ENCODE measurements at regions not wholly inside any gene's neighbourhood (a gene's known extent, or its start where the extent isn't known, plus 50 kb on each side); places are given as distances from the start of the nearest gene placed in this dataset.

- Histone ChIP-seq H4K91ac (ENCODE audit: low read length) (no peak overlapping the region), H4K8ac (ENCODE audit: low read length) (no peak overlapping the region), H3K79me1 (replicated peaks; ENCODE audit: low read length, poor library complexity, severe bottlenecking) (no peaks in the 10 kb centered on the region), H3K27me3 (ENCODE audit: control insufficient read depth in 1 of 2, insufficient read depth in 1 of 2, low read length in 2 of 2) (no peaks in the 10 kb centered on the region), H2BK120ac (ENCODE audit: low read depth, low read length) (no peak overlapping the region), H3K4me3 (ENCODE audit: insufficient read depth in 1 of 2, low read depth in 1 of 2, low read length in 2 of 2) (no peak overlapping the region), H3K36me3 (ENCODE audit: control insufficient read depth in 1 of 2, insufficient read depth in 2 of 2, low read depth in 1 of 2, low read length in 2 of 2) (no peaks in the 10 kb centered on the region), H2AFZ (ENCODE audit: low read depth, low read length) (no peak overlapping the region), H3K4me2 (ENCODE audit: low read length, poor library complexity, severe bottlenecking) (no peak overlapping the region), H3K18ac (ENCODE audit: low read depth in 1 of 2, low read length in 2 of 2) (no peak overlapping the region), H3K4me1 (ENCODE audit: control insufficient read depth, insufficient read depth, low read depth, low read length) (no peaks in the 10 kb centered on the region), H3K14ac (ENCODE audit: low read length in 2 of 2) (no peak overlapping the region), H2BK15ac (ENCODE audit: low read depth, poor library complexity, severe bottlenecking) (no peak overlapping the region), H3K9ac (ENCODE audit: low read length) (no peak overlapping the region), H3K23ac (ENCODE audit: low read length in 2 of 2) (no peak overlapping the region), H2AK5ac (ENCODE audit: low read length, severe bottlenecking) (no peak overlapping the region), H3K9me3 (ENCODE audit: control insufficient read depth, low read length) (no peaks in the 10 kb centered on the region), H3K27ac (ENCODE audit: low read length, poor library complexity, severe bottlenecking) (no peak overlapping the region), H2BK12ac (ENCODE audit: low read length in 2 of 2) (no peak overlapping the region), H3K4ac (ENCODE audit: low read depth in 1 of 2, low read length in 2 of 2) (no peak overlapping the region), H2BK5ac (ENCODE audit: low read depth, low read length, poor library complexity, severe bottlenecking) (no peak overlapping the region)
- DNase-seq = no peak
- 95% methylated on average over 8 of the region's 9 CpGs for WGBS
These were observed 62.0 kb upstream of the TAF1B start for GRCh38 chr2:9781252-9781651.

- Histone ChIP-seq H3K9ac (ENCODE audit: low read length) (no peak overlapping the region), H4K8ac (ENCODE audit: low read length) (no peak overlapping the region), H2BK5ac (ENCODE audit: low read depth, low read length, poor library complexity, severe bottlenecking) (no peak overlapping the region), H3K23ac (ENCODE audit: low read length in 2 of 2) (no peak overlapping the region), H3K79me1 (replicated peaks; ENCODE audit: low read length, poor library complexity, severe bottlenecking) (no peaks in the 10 kb centered on the region), H3K27me3 (ENCODE audit: control insufficient read depth in 1 of 2, insufficient read depth in 1 of 2, low read length in 2 of 2) (no peaks in the 10 kb centered on the region), H3K4me2 (ENCODE audit: low read length, poor library complexity, severe bottlenecking) (no peak overlapping the region), H3K36me3 (ENCODE audit: control insufficient read depth in 1 of 2, insufficient read depth in 2 of 2, low read depth in 1 of 2, low read length in 2 of 2) (no peaks in the 10 kb centered on the region), H3K18ac (ENCODE audit: low read depth in 1 of 2, low read length in 2 of 2) (no peak overlapping the region), H2BK12ac (ENCODE audit: low read length in 2 of 2) (no peak overlapping the region), H3K4ac (ENCODE audit: low read depth in 1 of 2, low read length in 2 of 2) (no peak overlapping the region), H3K27ac (ENCODE audit: low read length, poor library complexity, severe bottlenecking) (no peak overlapping the region), H2BK15ac (ENCODE audit: low read depth, poor library complexity, severe bottlenecking) (no peak overlapping the region), H3K9me3 (ENCODE audit: control insufficient read depth, low read length) (no peaks in the 10 kb centered on the region), H2AFZ (ENCODE audit: low read depth, low read length) (no peak overlapping the region), H3K14ac (ENCODE audit: low read length in 2 of 2) (no peak overlapping the region), H3K4me3 (ENCODE audit: insufficient read depth in 1 of 2, low read depth in 1 of 2, low read length in 2 of 2) (no peak overlapping the region), H2AK5ac (ENCODE audit: low read length, severe bottlenecking) (no peak overlapping the region), H2BK120ac (ENCODE audit: low read depth, low read length) (no peak overlapping the region), H3K4me1 (ENCODE audit: control insufficient read depth, insufficient read depth, low read depth, low read length) (no peaks in the 10 kb centered on the region), H4K91ac (ENCODE audit: low read length) (no peak overlapping the region)
- DNase-seq = no peak
- WGBS = 78% methylated on average over 6 of the region's 8 CpGs
These were observed 61.0 kb upstream of the TAF1B start for GRCh38 chr2:9782197-9782719.

- Histone ChIP-seq H2AFZ (ENCODE audit: low read depth, low read length) (no peak overlapping the region), H3K14ac (ENCODE audit: low read length in 2 of 2) (no peak overlapping the region), H3K27me3 (ENCODE audit: control insufficient read depth in 1 of 2, insufficient read depth in 1 of 2, low read length in 2 of 2) (no peaks in the 10 kb centered on the region), H3K18ac (ENCODE audit: low read depth in 1 of 2, low read length in 2 of 2) (no peak overlapping the region), H2BK12ac (ENCODE audit: low read length in 2 of 2) (no peak overlapping the region), H3K36me3 (ENCODE audit: control insufficient read depth in 1 of 2, insufficient read depth in 2 of 2, low read depth in 1 of 2, low read length in 2 of 2) (no peaks in the 10 kb centered on the region), H4K8ac (ENCODE audit: low read length) (no peak overlapping the region), H3K79me1 (replicated peaks; ENCODE audit: low read length, poor library complexity, severe bottlenecking) (no peaks in the 10 kb centered on the region), H3K4me2 (ENCODE audit: low read length, poor library complexity, severe bottlenecking) (no peak overlapping the region), H4K91ac (ENCODE audit: low read length) (no peak overlapping the region), H3K4ac (ENCODE audit: low read depth in 1 of 2, low read length in 2 of 2) (no peak overlapping the region), H3K4me3 (ENCODE audit: insufficient read depth in 1 of 2, low read depth in 1 of 2, low read length in 2 of 2) (no peak overlapping the region), H2BK120ac (ENCODE audit: low read depth, low read length) (no peak overlapping the region), H2BK15ac (ENCODE audit: low read depth, poor library complexity, severe bottlenecking) (no peak overlapping the region), H3K9ac (ENCODE audit: low read length) (no peak overlapping the region), H2BK5ac (ENCODE audit: low read depth, low read length, poor library complexity, severe bottlenecking) (no peak overlapping the region), H3K27ac (ENCODE audit: low read length, poor library complexity, severe bottlenecking) (no peak overlapping the region), H3K4me1 (ENCODE audit: control insufficient read depth, insufficient read depth, low read depth, low read length) (no peaks in the 10 kb centered on the region), H3K9me3 (ENCODE audit: control insufficient read depth, low read length) (peaks cover 4% of the 10 kb centered on the region), H2AK5ac (ENCODE audit: low read length, severe bottlenecking) (no peak overlapping the region), H3K23ac (ENCODE audit: low read length in 2 of 2) (no peak overlapping the region)
- WGBS = 91% methylated on average over 10 of the region's 10 CpGs
- DNase-seq = no peak
These were observed 53.9 kb upstream of the TAF1B start for GRCh38 chr2:9789371-9789770.

- no peak overlapping the region for H2BK15ac ChIP-seq (ENCODE audit: low read depth, poor library complexity, severe bottlenecking)
- DNase-seq = no peak
- H3K27ac ChIP-seq (ENCODE audit: low read length, poor library complexity, severe bottlenecking) = no peak overlapping the region
- H3K27me3 ChIP-seq (ENCODE audit: control insufficient read depth in 1 of 2, insufficient read depth in 1 of 2, low read length in 2 of 2) = no peaks in the 10 kb centered on the region
- H2BK5ac ChIP-seq (ENCODE audit: low read depth, low read length, poor library complexity, severe bottlenecking) = no peak overlapping the region
- no peak overlapping the region for H2BK12ac ChIP-seq (ENCODE audit: low read length in 2 of 2)
- no peak overlapping the region for H2BK120ac ChIP-seq (ENCODE audit: low read depth, low read length)
- no peak overlapping the region for H4K91ac ChIP-seq (ENCODE audit: low read length)
- no peak overlapping the region for H4K8ac ChIP-seq (ENCODE audit: low read length)
- H3K79me1 ChIP-seq (replicated peaks; ENCODE audit: low read length, poor library complexity, severe bottlenecking) = no peaks in the 10 kb centered on the region
- H3K9me3 ChIP-seq (ENCODE audit: control insufficient read depth, low read length) = peaks cover 4% of the 10 kb centered on the region
- H2AFZ ChIP-seq (ENCODE audit: low read depth, low read length) = no peak overlapping the region
- no peak overlapping the region for H3K4ac ChIP-seq (ENCODE audit: low read depth in 1 of 2, low read length in 2 of 2)
- 93% methylated on average over 7 of the region's 8 CpGs for WGBS
- H2AK5ac ChIP-seq (ENCODE audit: low read length, severe bottlenecking) = no peak overlapping the region
- H3K23ac ChIP-seq (ENCODE audit: low read length in 2 of 2) = no peak overlapping the region
- no peak overlapping the region for H3K9ac ChIP-seq (ENCODE audit: low read length)
- H3K18ac ChIP-seq (ENCODE audit: low read depth in 1 of 2, low read length in 2 of 2) = no peak overlapping the region
- no peak overlapping the region for H3K4me2 ChIP-seq (ENCODE audit: low read length, poor library complexity, severe bottlenecking)
- no peaks in the 10 kb centered on the region for H3K4me1 ChIP-seq (ENCODE audit: control insufficient read depth, insufficient read depth, low read depth, low read length)
- no peaks in the 10 kb centered on the region for H3K36me3 ChIP-seq (ENCODE audit: control insufficient read depth in 1 of 2, insufficient read depth in 2 of 2, low read depth in 1 of 2, low read length in 2 of 2)
- H3K14ac ChIP-seq (ENCODE audit: low read length in 2 of 2) = no peak overlapping the region
- H3K4me3 ChIP-seq (ENCODE audit: insufficient read depth in 1 of 2, low read depth in 1 of 2, low read length in 2 of 2) = no peak overlapping the region
These were observed 52.5 kb upstream of the TAF1B start for GRCh38 chr2:9790702-9791225.
